ENCODE measurements at regions not wholly inside any gene's neighbourhood (a gene's known extent, or its start where the extent isn't known, plus 50 kb on each side); places are given as distances from the start of the nearest gene placed in this dataset.

- no peak for DNase-seq
Observed at GRCh38 chr15:60217161-60217560, 180.6 kb downstream of the ANXA2 start.

DNA sequence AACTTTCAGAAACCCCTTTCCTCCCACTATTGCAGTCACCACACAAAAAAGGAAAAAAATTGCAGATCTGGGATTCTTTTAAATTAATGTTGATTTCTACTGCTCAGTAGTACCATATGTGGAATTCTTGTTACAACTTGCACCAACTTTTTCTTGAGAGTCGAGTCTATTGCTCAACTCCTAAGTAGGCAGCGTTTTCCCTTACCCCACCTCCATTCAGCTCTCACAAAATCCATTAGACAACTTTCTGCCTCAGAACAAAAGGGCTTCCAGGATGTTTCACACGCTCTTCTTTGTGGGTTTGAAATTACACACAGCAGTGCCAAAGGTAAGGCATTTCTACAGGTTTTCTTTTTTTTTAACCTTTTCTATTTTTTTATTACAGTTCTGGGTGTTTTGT is 179.5 kb downstream of the ANXA2 start:
- no peak for DNase-seq

GRCh38 chr15:60219866-60220265 is 177.9 kb downstream of the ANXA2 start:
- no peak for DNase-seq

- DNase-seq: no peak
Observed at GRCh38 chr15:60221356-60221755, 176.4 kb downstream of the ANXA2 start.

- DNase-seq: no peak
Observed at GRCh38 chr15:60222404-60222803, 175.4 kb downstream of the ANXA2 start.

GRCh38 chr15:60223176-60223575 is 174.6 kb downstream of the ANXA2 start:
- DNase-seq: peak; percentile 27

GRCh38 chr15:60226924-60227323 is 170.9 kb downstream of the ANXA2 start:
- DNase-seq: no peak

DNA sequence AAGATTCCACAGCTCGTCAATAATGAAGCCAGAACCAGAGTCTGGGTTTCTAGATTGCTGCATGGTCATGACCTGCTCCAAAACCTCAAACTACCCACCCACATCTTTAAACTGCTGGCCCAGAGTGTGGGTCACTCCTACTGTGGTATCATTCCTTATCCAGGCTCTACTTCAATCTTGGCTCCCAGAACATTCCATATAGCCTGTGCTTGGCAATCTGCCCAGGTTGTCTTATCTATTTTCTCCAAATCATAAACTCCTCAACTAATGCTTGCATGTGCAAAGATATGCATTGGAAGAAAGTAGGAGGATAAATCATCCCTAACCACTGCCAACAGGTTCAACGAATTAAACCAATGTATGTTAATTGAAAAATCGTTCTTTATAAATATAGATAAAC is 169.7 kb downstream of the ANXA2 start:
- no peak for DNase-seq

DNA sequence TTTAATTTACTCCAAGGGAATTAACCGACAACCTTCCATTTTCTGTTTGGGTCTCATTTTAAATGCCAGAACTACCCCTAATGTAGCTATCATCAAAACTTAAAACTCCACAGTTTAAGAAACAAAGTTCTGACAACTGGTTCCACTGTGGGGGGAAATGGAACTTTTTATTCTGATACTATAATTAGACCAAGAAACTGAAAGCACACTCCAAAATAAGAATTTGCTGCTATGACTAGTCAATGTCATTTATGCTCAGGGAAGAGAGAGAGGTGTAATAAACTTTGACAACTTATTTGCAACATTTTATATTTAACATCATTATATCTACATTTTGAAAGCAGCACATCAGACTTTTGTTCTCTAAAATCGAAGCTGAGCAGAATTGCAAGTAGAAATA is 169.2 kb downstream of the ANXA2 start:
- DNase-seq: no peak

DNA sequence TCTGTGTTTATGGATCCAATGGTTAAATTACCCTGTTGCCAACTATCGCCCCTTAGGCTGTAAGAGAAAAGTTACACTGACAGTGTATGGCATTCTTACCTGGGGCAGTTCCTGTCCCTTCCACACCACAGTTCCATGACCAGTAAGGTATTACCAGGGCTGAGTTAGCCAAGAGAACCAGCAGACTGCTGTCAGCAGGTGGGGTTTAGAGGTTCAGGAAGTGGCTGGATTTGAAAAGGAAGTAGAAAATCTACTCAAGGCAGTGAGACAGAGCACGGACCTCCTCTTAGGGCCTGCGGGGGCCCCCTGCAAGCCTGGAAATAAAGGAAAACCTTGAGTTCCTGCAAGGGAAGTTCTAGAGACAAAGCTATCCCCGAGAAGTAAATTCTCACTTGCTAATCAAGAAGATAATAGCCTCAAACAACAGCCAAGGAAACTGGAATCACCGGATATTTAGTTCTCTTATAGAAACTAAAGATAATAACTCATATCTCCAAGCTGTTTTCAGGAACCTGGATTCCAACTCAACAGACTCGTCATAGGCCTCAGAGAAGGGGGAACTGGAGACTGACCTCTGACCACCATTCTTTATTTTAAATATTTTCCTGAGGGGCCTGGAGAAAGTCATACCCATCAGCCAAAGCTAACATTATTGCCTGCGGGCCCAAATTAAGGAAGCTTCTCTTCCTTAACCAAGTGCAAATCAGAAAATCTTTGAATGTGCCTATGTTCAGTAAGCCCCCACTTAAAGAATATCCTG is 161.7 kb downstream of the ANXA2 start:
- DNase-seq: no peak

DNA sequence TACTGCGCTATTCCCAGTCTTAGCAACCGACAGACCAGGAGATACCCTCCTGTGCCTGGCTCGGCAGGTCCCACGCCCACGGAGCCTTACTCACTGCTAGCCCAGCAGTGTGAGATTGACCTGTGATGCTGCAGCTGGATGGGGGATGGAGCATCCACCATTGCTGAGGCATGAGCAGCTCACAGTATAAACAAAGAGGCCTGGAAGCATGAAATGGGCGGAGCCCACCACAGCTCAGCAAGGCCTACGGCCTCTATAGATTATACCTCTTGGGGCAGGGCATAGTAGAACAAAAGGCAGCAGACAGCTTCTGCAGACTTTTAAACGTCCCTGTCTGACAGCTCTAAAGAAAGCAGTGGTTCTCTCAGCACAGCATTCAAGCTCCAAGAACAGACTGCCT is 160.3 kb downstream of the ANXA2 start:
- DNase-seq: no peak

DNA sequence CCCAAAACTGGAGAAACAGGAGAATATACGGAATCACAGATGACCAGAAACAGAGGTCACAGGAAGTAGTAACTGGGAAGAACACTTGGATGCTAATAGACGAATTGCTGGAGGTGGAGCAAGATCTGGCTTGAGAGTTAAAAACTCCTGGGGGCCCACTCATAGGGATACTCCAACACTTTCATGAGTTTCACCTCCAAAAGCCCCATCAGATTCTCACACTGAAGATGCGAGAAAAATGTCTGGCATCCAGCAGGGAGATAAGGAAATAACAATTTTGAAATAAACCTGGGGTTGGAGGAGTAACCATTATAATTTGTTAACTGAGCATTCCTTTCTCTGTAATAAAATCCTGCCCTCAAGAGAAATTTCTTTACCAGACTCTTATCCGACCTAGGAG is 154.0 kb downstream of the ANXA2 start:
- no peak for DNase-seq

- DNase-seq: no peak
Observed at GRCh38 chr15:60244813-60245212, 153.0 kb downstream of the ANXA2 start.

DNA sequence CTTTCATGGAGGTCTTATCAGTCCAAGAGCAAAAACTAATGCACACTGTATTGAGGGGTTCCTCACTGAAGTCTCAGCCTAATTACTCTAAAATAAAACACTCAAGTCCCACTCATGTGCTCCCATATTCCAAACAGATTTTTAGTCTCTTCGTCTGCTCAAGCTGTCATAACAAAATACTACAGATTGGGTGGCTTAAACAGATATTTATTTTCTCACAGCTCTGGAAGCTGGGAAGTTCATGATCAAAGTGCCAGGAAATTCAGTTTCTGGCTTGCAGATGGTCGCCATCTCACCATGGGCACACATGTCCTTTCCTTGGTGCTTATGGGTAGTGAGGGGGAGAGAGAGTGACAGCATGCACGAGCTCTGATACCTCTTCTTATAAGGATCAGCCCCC is 147.5 kb downstream of the ANXA2 start:
- no peak for DNase-seq

DNA sequence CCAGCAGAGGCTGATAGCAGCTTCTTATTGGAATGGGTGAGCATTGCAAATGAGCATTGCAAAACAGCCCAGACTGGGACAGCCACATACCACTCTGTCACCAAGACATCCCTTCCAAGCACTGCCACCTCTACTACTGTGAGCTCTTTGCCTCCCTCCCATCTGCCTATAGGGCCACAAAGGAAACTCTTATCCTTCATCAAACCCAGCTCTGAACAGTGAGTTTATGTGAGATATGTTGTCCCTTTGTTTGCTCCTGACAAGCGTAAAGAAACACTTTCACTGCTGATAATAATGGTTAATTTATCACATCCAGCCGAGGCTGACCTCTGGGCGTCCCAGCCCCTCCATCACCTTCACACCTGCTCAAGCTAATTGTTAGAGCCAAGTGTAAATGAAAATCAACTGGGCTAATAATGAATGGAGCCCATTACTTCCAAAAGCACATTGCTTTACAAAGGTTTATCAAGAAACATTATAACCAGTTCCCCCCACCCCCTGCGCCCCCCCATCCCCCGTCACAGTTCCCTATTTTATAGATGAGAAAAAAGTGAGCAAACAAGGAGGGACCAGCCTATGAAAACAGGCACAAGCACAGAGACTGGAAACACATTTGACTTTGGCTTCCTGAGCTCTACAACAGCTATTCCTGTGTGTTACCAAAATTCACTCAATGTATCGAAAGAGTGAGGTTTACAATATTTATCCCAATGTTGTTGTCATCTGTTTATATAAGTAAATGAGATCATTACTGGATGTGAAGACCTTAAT is 146.3 kb downstream of the ANXA2 start:
- no peak for DNase-seq

DNA sequence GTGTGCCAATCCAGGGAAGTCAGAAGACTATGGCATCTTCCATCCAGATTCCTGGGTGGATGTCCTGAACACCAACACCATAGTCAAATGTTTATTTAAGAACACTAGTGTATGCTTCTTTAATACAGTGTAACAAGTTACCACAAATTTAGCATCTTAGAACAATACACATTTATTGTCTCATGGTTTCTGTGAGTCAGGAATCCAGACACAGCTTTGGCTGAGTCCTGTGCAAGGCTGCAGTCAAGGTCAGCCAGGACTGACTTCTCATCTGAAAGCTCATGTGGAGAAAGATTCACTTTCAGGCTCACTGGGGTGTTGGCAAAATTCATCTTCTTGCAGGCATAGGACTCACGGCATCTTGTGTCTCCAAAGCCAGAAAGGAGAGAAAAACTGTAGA is 143.4 kb downstream of the ANXA2 start:
- no peak for DNase-seq

GRCh38 chr15:60255390-60255789 is 142.4 kb downstream of the ANXA2 start:
- no peak for DNase-seq

DNA sequence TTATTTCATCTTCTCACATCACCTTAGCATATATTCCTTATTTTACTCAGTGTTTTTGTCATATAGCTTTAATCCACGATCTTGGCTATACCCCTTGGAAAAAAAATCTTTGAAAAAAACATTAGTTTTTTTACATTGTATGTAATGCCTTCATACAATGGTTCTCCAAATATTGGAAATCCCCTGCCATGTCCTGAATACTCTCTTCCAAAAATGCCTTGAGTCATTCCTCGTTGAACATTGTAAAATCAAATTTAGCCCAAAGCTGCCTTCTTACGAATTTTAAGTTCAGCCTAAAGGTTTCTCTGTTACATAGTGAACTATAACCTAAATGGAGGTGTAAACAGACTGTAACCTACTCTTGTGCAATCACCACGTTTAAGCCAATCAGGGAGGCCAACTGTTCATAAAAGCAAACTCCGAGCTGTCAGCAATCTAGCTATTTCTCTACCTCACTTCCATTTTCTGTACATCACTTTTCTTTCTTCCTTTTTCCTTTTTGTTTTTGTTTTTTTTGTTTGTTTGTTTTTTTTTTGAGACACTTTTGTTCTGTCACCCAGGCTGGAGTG is 140.1 kb downstream of the ANXA2 start:
- DNase-seq: no peak

DNA sequence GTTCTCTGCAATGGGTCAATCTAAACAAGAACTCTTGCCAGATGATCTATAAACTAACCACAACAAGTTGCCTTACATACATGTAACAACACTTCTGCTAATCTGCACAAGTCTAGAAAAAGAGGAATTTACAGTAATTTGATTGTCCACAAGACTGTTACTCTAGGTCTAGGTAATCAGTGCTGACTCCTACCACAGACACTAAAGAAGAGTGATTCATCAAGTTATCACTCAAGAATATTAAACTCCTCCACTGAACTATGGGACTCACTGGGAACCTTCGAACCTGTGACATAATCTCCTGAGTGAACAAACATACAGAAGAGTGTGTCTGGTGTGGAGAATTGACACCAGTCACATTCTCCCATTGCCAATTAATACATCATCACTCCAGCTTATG is 138.3 kb downstream of the ANXA2 start:
- DNase-seq: no peak

DNA sequence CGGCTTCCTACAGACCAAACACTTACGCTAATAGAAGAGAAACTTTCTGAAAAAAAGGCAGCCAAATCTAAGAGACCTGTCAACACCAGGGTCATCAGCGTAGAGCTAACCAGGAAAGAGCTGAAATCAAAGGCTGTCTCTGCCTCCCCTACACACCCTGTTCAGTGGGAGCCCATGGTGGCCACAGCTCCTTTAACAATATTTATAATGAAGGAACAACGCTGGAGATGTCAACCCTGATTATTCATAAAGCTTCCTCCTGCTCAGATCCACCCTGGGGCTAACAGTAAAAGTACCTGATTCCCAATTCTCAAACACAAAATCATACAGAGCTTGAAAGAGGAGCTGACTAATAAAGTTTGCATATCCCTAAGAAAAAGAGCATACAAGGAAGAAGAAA is 133.7 kb downstream of the ANXA2 start:
- no peak for DNase-seq

GRCh38 chr15:60264566-60264965 is 133.2 kb downstream of the ANXA2 start:
- DNase-seq: no peak

DNA sequence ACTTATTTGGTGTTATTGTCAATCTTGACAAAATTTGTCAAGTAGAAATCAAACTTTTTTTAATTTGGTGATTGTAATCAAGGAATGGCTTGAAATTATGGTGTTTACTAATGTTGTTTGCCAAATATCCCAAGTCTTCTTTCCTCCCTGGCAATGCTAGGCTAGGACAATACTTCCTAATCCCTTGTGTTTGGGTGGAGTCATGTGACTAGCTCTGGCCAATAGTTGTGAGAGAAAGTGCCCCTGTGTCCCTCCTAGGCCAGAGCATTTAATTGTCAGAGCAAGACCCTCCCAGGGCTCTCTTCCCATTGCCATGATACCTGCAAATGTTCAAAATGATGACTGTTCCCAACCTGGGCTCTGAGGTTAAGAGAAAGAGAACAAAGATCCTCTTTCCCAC is 132.7 kb downstream of the ANXA2 start:
- no peak for DNase-seq

- no peak for DNase-seq
Observed at GRCh38 chr15:60272623-60273022, 125.2 kb downstream of the ANXA2 start.

DNA sequence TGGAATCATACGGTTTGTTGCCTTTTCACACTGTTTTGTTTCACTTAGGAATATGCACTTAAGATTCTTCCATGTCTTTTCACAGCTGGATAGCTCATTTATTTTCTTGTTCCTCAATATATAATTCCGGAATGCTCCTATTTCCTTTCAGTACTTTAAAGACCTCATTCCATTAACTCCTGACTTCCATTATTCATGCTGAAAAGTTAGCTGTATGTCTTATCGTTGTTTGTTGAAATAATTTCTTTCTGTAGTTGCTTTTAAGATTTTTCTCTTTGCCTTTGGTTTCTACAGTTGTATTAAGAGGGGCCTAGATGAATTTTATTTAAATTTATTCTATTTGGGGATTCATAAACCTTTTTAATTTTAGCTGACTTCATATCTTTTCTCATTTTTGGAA is 122.2 kb downstream of the ANXA2 start:
- DNase-seq: no peak
